Kidney (tissue), 13 donors: ENCODE measurements at regions not wholly inside any gene's neighbourhood (a gene's known extent, or its start where the extent isn't known, plus 50 kb on each side); places are given as distances from the start of the nearest gene placed in this dataset.

Experiments
- DNase-seq, 5 donors: peaks; one replicate each; pipeline ENCODE4 v3.0.0-alpha.2; 2013 to 2020
- FAIRE-seq: peaks from 2 replicates; lab custom pipeline; 2012; peaks lifted over from hg19 to GRCh38; lab: Jason Lieb, UNC
- H3K27ac ChIP-seq, 2 donors: one replicate each; pipeline ENCODE4 v1.7.0; 2013; ENCODE audit warnings: low read depth in 2 of 2, low read length in 2 of 2, inconsistent platforms in 1 of 2
- H3K27me3 ChIP-seq: one replicate; pipeline ENCODE4 v1.7.1; 2013; ENCODE audit warnings: low read length, inconsistent platforms; ENCODE audit not compliant: control insufficient read depth, insufficient read depth
- H3K36me3 ChIP-seq, 3 donors: one replicate each; pipeline versions ENCODE4 v1.7.0 to v1.7.1; 2013; ENCODE audit warnings: low read length in 3 of 3, control low read depth in 1 of 3, inconsistent platforms in 1 of 3; ENCODE audit not compliant: insufficient read depth in 3 of 3, control insufficient read depth in 2 of 3
- H3K4me1 ChIP-seq, 3 donors: one replicate each; pipeline versions ENCODE4 v1.7.0 to v1.7.1; 2013; ENCODE audit warnings: low read length in 3 of 3, inconsistent platforms in 1 of 3, low read depth in 1 of 3; ENCODE audit not compliant: control insufficient read depth in 2 of 3, insufficient read depth in 2 of 3
- H3K4me3 ChIP-seq, 3 donors: one replicate each; pipeline versions ENCODE4 v1.7.0 to v1.8.1; 2013; ENCODE audit warnings: low read length in 3 of 3, control low read depth in 1 of 3, inconsistent platforms in 1 of 3
- H3K9ac ChIP-seq, 3 donors: one replicate each; pipeline versions ENCODE4 v1.7.0 to v1.7.1; 2013; ENCODE audit warnings: low read length in 3 of 3, control low read depth in 1 of 3, inconsistent platforms in 1 of 3
- H3K9me3 ChIP-seq, 3 donors: one replicate each; pipeline versions ENCODE4 v1.7.0 to v1.7.1; 2013; ENCODE audit warnings: low read length in 3 of 3, control low read depth in 1 of 3, inconsistent platforms in 1 of 3; ENCODE audit not compliant: control insufficient read depth in 2 of 3, insufficient read depth in 1 of 3
- CTCF ChIP-seq: IDR thresholded peaks from 3 replicates; pipeline ENCODE4 v1.5.1; 2012; ENCODE audit warnings: mild to moderate bottlenecking, moderate library complexity, borderline replicate concordance; ENCODE audit not compliant: insufficient read depth; ENCODE audit errors: extremely low read depth
- intact Hi-C: fragments of 100-400 bp; cut with DNase I; formaldehyde crosslinking; loops from one replicate; pipeline ENCODE4 v1.11.1; 2022
- donor health status: control.
- donor health status: control.
- donor health status: control.
- donor health status: control.
- donor health status: control.
- donor health status: DM: yes; HTN: yes; CAD: no.
- donor health status: Normal renal cell carcinoma (clear cell type).

GRCh38 chr22:48078825-48079224, 1316.4 kb downstream of the TBC1D22A start:
- TF ChIP-seq CTCF = no peak
- no peak overlapping the region for H3K27ac ChIP-seq
- no peak overlapping the region for H3K9ac ChIP-seq
- DNase-seq = no peak
- FAIRE-seq = no peak
- H3K27me3 ChIP-seq = no peaks in the 10 kb centered on the region
- H3K4me1 ChIP-seq = no peaks in the 10 kb centered on the region
- H3K36me3 ChIP-seq = no peaks in the 10 kb centered on the region
- H3K4me3 ChIP-seq = no peak overlapping the region
- intact Hi-C loops = no loop called here
- H3K9me3 ChIP-seq = no peaks in the 10 kb centered on the region

- H3K27ac ChIP-seq = no peak overlapping the region
Measured at GRCh38 chr22:48077699-48078098, 1315.2 kb downstream of the TBC1D22A start.

GRCh38 chr22:48076008-48076407, 1313.6 kb downstream of the TBC1D22A start:
- H3K36me3 ChIP-seq = no peaks in the 10 kb centered on the region
- H3K4me1 ChIP-seq = no peaks in the 10 kb centered on the region
- intact Hi-C loops = no loop called here
- peak in 3 of 5 donors; percentile 36 to 62 (median 51) for DNase-seq
- H3K27ac ChIP-seq = no peak overlapping the region
- no peak overlapping the region for H3K4me3 ChIP-seq
- no peak overlapping the region for H3K9ac ChIP-seq
- FAIRE-seq = no peak
- no peaks in the 10 kb centered on the region for H3K9me3 ChIP-seq
- no peak for TF ChIP-seq CTCF
- H3K27me3 ChIP-seq = no peaks in the 10 kb centered on the region

More at GRCh38 chr22:48077699-48078098, 1315.2 kb downstream of the TBC1D22A start:
- DNase-seq = no peak
- no peak for FAIRE-seq
- no peak overlapping the region for H3K9ac ChIP-seq
- no peaks in the 10 kb centered on the region for H3K4me1 ChIP-seq
- TF ChIP-seq CTCF = no peak
- intact Hi-C loops = no loop called here
- no peaks in the 10 kb centered on the region for H3K9me3 ChIP-seq
- no peaks in the 10 kb centered on the region for H3K27me3 ChIP-seq
- H3K4me3 ChIP-seq = no peak overlapping the region
- H3K36me3 ChIP-seq = no peaks in the 10 kb centered on the region

GRCh38 chr22:48075604-48076003, 1313.2 kb downstream of the TBC1D22A start:
- Histone ChIP-seq H3K4me3 (no peak overlapping the region), H3K4me1 (no peaks in the 10 kb centered on the region), H3K27ac (no peak overlapping the region), H3K9me3 (no peaks in the 10 kb centered on the region), H3K27me3 (no peaks in the 10 kb centered on the region), H3K9ac (no peak overlapping the region), H3K36me3 (no peaks in the 10 kb centered on the region)
- FAIRE-seq (no peak), DNase-seq (peak in 1 of 5 donors; percentile 53)
- intact Hi-C loops = no loop called here
- no peak for TF ChIP-seq CTCF
